Lower leg skin (tissue), 4 donors: ENCODE measurements at regions not wholly inside any gene's neighbourhood (a gene's known extent, or its start where the extent isn't known, plus 50 kb on each side); places are given as distances from the start of the nearest gene placed in this dataset.

Source experiments
- DNase-seq, 2 donors: peaks; one replicate each; pipeline ENCODE4 v3.0.0-alpha.2; 2019; ENCODE audit warnings: low spot score in 2 of 2
- H3K4me3 ChIP-seq: fragments of 200-600 bp; sonication (generic); 2 replicates; pipeline ENCODE4 v1.5.1; 2017; ENCODE audit warnings: mild to moderate bottlenecking, low read depth; ENCODE audit not compliant: poor library complexity, severe bottlenecking
- CTCF ChIP-seq, 3 donors: fragments of 450-650 bp; IDR thresholded peaks; one replicate each; pipeline ENCODE4 v1.5.1; 2016; ENCODE audit warnings: antibody characterized with exemption in 3 of 3, mild to moderate bottlenecking in 3 of 3, moderate library complexity in 2 of 3
- POLR2A ChIP-seq, 2 donors: fragments of 450-650 bp; IDR thresholded peaks; one replicate each; pipeline ENCODE4 v1.6.1; 2016 to 2017; ENCODE audit warnings: antibody characterized with exemption in 2 of 2, mild to moderate bottlenecking in 1 of 2, moderate library complexity in 1 of 2
- WGBS, 2 donors: methylation state at CpG; one replicate each; pipeline ENCODE4 v1.1.5; 2018; 5-methylcytosine and 5-hydroxymethylcytosine counted together
- intact Hi-C: fragments of 100-400 bp; cut with DNase I; formaldehyde crosslinking; loops from one replicate; pipeline ENCODE4 v1.15.0; 2023; ENCODE audit warnings: low total_unique reads

- DNase-seq, result peak in 1 of 2 donors; percentile 21
- WGBS, 2 donors, result 86 to 87% methylated on average over 5 of the region's 5 CpGs
- intact Hi-C loops, result no loop called here
- no peak overlapping the region for H3K4me3 ChIP-seq
- TF ChIP-seq POLR2A (IDR thresholded peaks at IDR 0.05) (no peak), CTCF (IDR thresholded peaks at IDR 0.05) (no peak)
Measured at GRCh38 chr9:38137342-38137741, 68.3 kb upstream of the SHB start.

- intact Hi-C loops, result no loop called here
- 72 to 77% methylated on average over 2 of the region's 2 CpGs for WGBS, 2 donors
- no peak for DNase-seq
- H3K4me3 ChIP-seq, result no peak overlapping the region
- TF ChIP-seq POLR2A (IDR thresholded peaks at IDR 0.05) (no peak), CTCF (IDR thresholded peaks at IDR 0.05) (no peak)
Measured at GRCh38 chr9:38136386-38136785, 67.4 kb upstream of the SHB start.

- intact Hi-C loops, result no loop called here
- TF ChIP-seq POLR2A (IDR thresholded peaks at IDR 0.05) (no peak), CTCF (IDR thresholded peaks at IDR 0.05) (no peak)
- H3K4me3 ChIP-seq, result no peak overlapping the region
- 77 to 91% methylated on average over 6 of the region's 6 CpGs for WGBS, 2 donors
- peak in 1 of 2 donors; percentile 79 for DNase-seq
Measured at GRCh38 chr9:38134611-38135237, 65.7 kb upstream of the SHB start.

- no peak for TF ChIP-seq CTCF (IDR thresholded peaks at IDR 0.05)
- TF ChIP-seq POLR2A (IDR thresholded peaks at IDR 0.05), result no peak
- intact Hi-C loops, result no loop called here
- DNase-seq, result no peak
- H3K4me3 ChIP-seq, result no peak overlapping the region
Measured at GRCh38 chr9:38133595-38133994, 64.6 kb upstream of the SHB start.

GRCh38 chr9:38132956-38133355, 63.9 kb upstream of the SHB start:
- intact Hi-C loops, result no loop called here
- no peak overlapping the region for H3K4me3 ChIP-seq
- peak in 1 of 2 donors; percentile 53 for DNase-seq
- TF ChIP-seq POLR2A (IDR thresholded peaks at IDR 0.05) (no peak), CTCF (IDR thresholded peaks at IDR 0.05) (no peak)
- 89 to 96% methylated on average over 5 of the region's 5 CpGs for WGBS, 2 donors

GRCh38 chr9:38131729-38132128, 62.7 kb upstream of the SHB start:
- peak in 1 of 2 donors; percentile 61 for DNase-seq
- H3K4me3 ChIP-seq, result no peak overlapping the region
- intact Hi-C loops, result no loop called here
- TF ChIP-seq POLR2A (IDR thresholded peaks at IDR 0.05) (no peak), CTCF (IDR thresholded peaks at IDR 0.05) (no peak)
- WGBS, 2 donors, result 84 to 92% methylated on average over 8 of the region's 8 CpGs
